GM19043 (cell line): ENCODE measurements at regions not wholly inside any gene's neighbourhood (a gene's known extent, or its start where the extent isn't known, plus 50 kb on each side); places are given as distances from the start of the nearest gene placed in this dataset.

Source experiments
- ATAC-seq: cut with Tn5 transposase; IDR thresholded peaks from one replicate; pipeline ENCODE4 v1.9.1; 2021; ENCODE audit warnings: low read depth; ENCODE audit not compliant: unreplicated experiment

- ATAC-seq = peak; percentile 90
Measured at GRCh38 chr10:25113191-25114035, 61.4 kb upstream of the GPR158 start.

DNA sequence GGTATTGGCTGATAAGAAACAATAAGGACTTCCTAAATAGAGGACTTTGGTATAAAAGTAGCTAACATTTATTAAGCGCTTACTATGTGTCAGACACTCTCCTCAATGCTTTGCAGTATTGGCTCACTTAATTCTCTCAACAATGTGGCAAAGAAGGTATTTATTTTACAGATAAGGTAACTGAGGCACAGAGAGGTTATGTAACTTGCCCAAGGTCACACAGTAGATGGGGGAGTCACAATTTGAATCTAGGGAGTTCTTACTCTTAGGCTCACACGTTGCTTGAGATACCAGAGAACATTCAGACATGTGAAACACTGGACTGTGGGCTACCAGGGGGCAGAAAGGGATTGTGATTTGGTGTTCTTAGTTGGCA is 60.8 kb upstream of the GPR158 start:
- ATAC-seq = no peak

GRCh38 chr10:25117757-25118156 is 57.0 kb upstream of the GPR158 start:
- no peak for ATAC-seq

DNA sequence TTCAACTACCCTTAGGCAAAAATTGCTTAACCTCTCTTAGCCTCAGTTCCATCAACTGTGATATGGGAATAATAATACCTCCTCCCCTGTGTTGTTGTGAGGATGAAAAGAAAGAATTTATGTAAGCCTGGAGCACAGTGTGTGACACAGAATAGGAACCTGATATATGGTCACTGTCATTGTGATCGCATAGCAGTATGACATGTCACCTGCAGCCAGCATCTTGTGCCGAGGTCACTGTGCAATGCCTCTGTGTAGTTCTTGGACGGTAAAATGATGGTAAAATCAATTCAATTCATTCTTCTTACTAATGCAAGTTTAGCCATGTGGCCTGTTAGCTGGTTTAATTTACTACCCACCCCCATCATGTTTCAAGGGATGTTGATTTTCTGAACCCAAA is 54.6 kb upstream of the GPR158 start:
- no peak for ATAC-seq
